Loucy (cell line): ENCODE measurements at regions not wholly inside any gene's neighbourhood (a gene's known extent, or its start where the extent isn't known, plus 50 kb on each side); places are given as distances from the start of the nearest gene placed in this dataset.
"Not testable (repeated sequence)": the region's sequence is repeated elsewhere in the genome, so short reads cannot be mapped to it uniquely, and the experiment has no call there.

Experiments
- H2AFZ ChIP-seq: fragments of 200-600 bp; sonication (generic); 2 replicates; pipeline ENCODE4 v1.6.0; 2016; ENCODE audit warnings: antibody characterized with exemption, mild to moderate bottlenecking, low read length, moderate library complexity
- H3F3A ChIP-seq: fragments of 200-600 bp; 2 replicates; pipeline ENCODE4 v1.6.0; 2016; ENCODE audit warnings: antibody characterized with exemption, low read depth, mild to moderate bottlenecking
- H3K27me3 ChIP-seq: fragments of 200-600 bp; sonication (generic); 2 replicates; pipeline ENCODE4 v1.6.1; 2014; ENCODE audit warnings: low read length, mild to moderate bottlenecking; ENCODE audit not compliant: insufficient read depth, poor library complexity, severe bottlenecking
- H3K36me3 ChIP-seq: fragments of 200-600 bp; sonication (generic); 2 replicates; pipeline ENCODE4 v1.6.1; 2016; ENCODE audit warnings: low read length; ENCODE audit not compliant: insufficient read depth
- H3K4me1 ChIP-seq: fragments of 200-600 bp; sonication (generic); 2 replicates; pipeline ENCODE4 v1.5.1; 2014; ENCODE audit warnings: low read length, mild to moderate bottlenecking; ENCODE audit not compliant: insufficient read depth, poor library complexity, severe bottlenecking
- H3K4me2 ChIP-seq: fragments of 200-600 bp; sonication (generic); 2 replicates; pipeline ENCODE4 v1.6.0; 2014; ENCODE audit warnings: antibody characterized with exemption, low read length, low read depth, mild to moderate bottlenecking; ENCODE audit not compliant: poor library complexity, severe bottlenecking
- H3K4me3 ChIP-seq: fragments of 200-600 bp; sonication (generic); 2 replicates; pipeline ENCODE4 v1.5.1; 2014; ENCODE audit warnings: low read length, mild to moderate bottlenecking, mixed read lengths; ENCODE audit not compliant: poor library complexity, severe bottlenecking
- H3K79me2 ChIP-seq: fragments of 200-600 bp; sonication (generic); 2 replicates; pipeline ENCODE4 v1.6.1; 2014; ENCODE audit warnings: low read length; ENCODE audit not compliant: insufficient read depth
- H3K9ac ChIP-seq: fragments of 200-600 bp; sonication (generic); 2 replicates; pipeline ENCODE4 v1.6.0; 2014; ENCODE audit warnings: mild to moderate bottlenecking, low read depth, low read length, moderate library complexity; ENCODE audit not compliant: poor library complexity, severe bottlenecking
- H3K9me2 ChIP-seq: fragments of 200-600 bp; sonication (generic); replicated peaks from 2 replicates; pipeline ENCODE4 v1.6.1; 2016; ENCODE audit warnings: low read depth, low read length, mixed read lengths
- H3K9me3 ChIP-seq: fragments of 200-600 bp; sonication (generic); 2 replicates; pipeline ENCODE4 v1.6.1; 2014; ENCODE audit warnings: mild to moderate bottlenecking, antibody characterized with exemption, low read length, low read depth; ENCODE audit not compliant: insufficient read depth
- H4K20me1 ChIP-seq: fragments of 200-600 bp; sonication (generic); 2 replicates; pipeline ENCODE4 v1.6.0; 2014; ENCODE audit warnings: antibody characterized with exemption, low read length, mild to moderate bottlenecking; ENCODE audit not compliant: insufficient read depth, poor library complexity, severe bottlenecking
- EZH2phosphoT487 ChIP-seq: fragments of 200-600 bp; IDR thresholded peaks from 2 replicates; pipeline ENCODE4 v1.6.1; 2018; ENCODE audit warnings: antibody characterized with exemption, mild to moderate bottlenecking, moderate library complexity, borderline replicate concordance
- TF ChIP-seq, protein P1 (sequence below): fragments of 200-600 bp; sonication (generic); conservative IDR thresholded peaks from 2 replicates; pipeline ENCODE4 v1.5.1; 2014; ENCODE audit warnings: mild to moderate bottlenecking, antibody characterized with exemption, low read length

DNA sequence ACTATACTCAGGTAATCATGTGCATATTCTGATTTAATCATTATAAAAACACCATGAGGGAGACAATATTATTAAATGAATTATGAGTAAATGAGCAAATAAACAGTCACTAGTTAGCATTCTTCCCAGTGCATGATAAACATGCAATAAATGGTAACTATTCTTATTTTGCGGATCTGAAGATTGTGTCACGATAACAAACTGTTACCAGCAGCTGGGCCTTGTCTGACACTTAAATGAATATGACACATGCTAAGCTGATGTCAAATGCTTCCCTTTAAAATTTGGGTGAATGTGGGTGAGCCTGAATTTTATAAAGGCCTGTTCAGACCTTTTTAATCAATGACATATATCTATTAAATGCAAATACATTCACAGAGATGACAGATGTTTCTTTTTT, 68.2 kb upstream of the KIT start:
- H2AFZ ChIP-seq, result no peak overlapping the region
- no peak for TF ChIP-seq EZH2phosphoT487
- TF ChIP-seq, protein P1, sequence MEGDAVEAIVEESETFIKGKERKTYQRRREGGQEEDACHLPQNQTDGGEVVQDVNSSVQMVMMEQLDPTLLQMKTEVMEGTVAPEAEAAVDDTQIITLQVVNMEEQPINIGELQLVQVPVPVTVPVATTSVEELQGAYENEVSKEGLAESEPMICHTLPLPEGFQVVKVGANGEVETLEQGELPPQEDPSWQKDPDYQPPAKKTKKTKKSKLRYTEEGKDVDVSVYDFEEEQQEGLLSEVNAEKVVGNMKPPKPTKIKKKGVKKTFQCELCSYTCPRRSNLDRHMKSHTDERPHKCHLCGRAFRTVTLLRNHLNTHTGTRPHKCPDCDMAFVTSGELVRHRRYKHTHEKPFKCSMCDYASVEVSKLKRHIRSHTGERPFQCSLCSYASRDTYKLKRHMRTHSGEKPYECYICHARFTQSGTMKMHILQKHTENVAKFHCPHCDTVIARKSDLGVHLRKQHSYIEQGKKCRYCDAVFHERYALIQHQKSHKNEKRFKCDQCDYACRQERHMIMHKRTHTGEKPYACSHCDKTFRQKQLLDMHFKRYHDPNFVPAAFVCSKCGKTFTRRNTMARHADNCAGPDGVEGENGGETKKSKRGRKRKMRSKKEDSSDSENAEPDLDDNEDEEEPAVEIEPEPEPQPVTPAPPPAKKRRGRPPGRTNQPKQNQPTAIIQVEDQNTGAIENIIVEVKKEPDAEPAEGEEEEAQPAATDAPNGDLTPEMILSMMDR, result no peak
- H3F3A ChIP-seq, result no peaks in the 10 kb centered on the region
- H4K20me1 ChIP-seq, result no peaks in the 10 kb centered on the region
- H3K27me3 ChIP-seq, result no peaks in the 10 kb centered on the region
- no peak overlapping the region for H3K4me3 ChIP-seq
- H3K4me2 ChIP-seq, result no peak overlapping the region
- no peaks in the 10 kb centered on the region for H3K4me1 ChIP-seq
- no peak overlapping the region for H3K9ac ChIP-seq
- no peaks in the 10 kb centered on the region for H3K9me3 ChIP-seq
- no peaks in the 10 kb centered on the region for H3K36me3 ChIP-seq
- no peaks in the 10 kb centered on the region for H3K79me2 ChIP-seq
- no peaks in the 10 kb centered on the region for H3K9me2 ChIP-seq

DNA sequence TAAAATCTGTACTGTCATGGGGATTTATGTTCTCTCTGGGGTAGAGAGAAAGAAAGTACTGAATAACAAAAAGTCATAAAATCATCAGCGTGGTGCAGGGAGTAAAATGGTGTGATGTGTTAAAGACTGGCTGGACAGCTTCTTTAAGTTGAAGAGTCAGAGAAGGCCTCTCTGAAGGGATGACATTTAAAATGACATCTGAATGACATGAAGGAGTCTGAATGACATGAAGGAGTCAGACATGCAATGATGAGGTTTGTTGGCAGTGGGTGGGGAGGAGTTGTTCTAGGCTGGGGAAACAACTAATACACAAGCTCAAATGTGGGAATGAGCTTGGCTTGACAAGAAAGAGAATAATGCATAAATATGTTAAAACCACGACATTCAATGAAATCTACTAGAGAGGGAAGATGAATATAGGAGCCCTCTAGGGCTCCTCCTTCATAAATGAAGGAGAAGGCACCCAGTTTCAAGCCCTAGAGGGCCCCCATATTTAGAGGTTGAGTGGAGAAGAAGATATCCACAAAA, 63.9 kb upstream of the KIT start:
- Histone ChIP-seq H3K27me3 (no peaks in the 10 kb centered on the region), H3F3A (no peaks in the 10 kb centered on the region), H3K36me3 (no peaks in the 10 kb centered on the region), H3K79me2 (no peaks in the 10 kb centered on the region), H2AFZ (no peak overlapping the region), H3K9me3 (no peaks in the 10 kb centered on the region), H3K4me2 (no peak overlapping the region), H3K4me3 (no peak overlapping the region), H3K9me2 (no peaks in the 10 kb centered on the region), H3K4me1 (no peaks in the 10 kb centered on the region), H4K20me1 (no peaks in the 10 kb centered on the region), H3K9ac (no peak overlapping the region)
- TF ChIP-seq EZH2phosphoT487, result no peak
- TF ChIP-seq, protein P1, result no peak

DNA sequence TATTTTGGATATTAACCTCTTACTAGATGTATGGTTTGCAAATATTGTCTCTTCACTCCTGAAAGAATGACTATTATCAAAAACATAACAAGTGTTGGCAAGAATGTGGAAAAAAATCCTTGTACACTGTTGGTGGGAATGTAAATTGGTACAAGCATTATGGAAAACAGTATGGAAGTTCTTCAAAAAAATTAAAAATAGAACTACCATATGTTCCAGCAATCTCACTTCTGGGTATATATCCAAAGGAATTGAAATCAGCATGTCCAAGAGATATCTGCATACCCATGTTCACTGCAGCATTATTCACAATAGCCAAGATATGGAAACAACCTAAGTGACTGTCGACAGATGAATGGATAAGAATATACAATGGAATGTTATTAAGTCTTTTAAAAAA, 61.6 kb upstream of the KIT start:
- TF ChIP-seq, protein P1, result no peak
- TF ChIP-seq EZH2phosphoT487, result no peak
- no peak overlapping the region for H3K4me3 ChIP-seq
- H3K4me2 ChIP-seq, result no peak overlapping the region
- no peak overlapping the region for H3K9ac ChIP-seq
- H3K36me3 ChIP-seq, result no peaks in the 10 kb centered on the region
- no peaks in the 10 kb centered on the region for H3K27me3 ChIP-seq
- no peaks in the 10 kb centered on the region for H3F3A ChIP-seq
- no peak overlapping the region for H2AFZ ChIP-seq
- no peaks in the 10 kb centered on the region for H3K9me2 ChIP-seq
- no peaks in the 10 kb centered on the region for H4K20me1 ChIP-seq
- H3K9me3 ChIP-seq, result no peaks in the 10 kb centered on the region
- no peaks in the 10 kb centered on the region for H3K79me2 ChIP-seq
- no peaks in the 10 kb centered on the region for H3K4me1 ChIP-seq

DNA sequence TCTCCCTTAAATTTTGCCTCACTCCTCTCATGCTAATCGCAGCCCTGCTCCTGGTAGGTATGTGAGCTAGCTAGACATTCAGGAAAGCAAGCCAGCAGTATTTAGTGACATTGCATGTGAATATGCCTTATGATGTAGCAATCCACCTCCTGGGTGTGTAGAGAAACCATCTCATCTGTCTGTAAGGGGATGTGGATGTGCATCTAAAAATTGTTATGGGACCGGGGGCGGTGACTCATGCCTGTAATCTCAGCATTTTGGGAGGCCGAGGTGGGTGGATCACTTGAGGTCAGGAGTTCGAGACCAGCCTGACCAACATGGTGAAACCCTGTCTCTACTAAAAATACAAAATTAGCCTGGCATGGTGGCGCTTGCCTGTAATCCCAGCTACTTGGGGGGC, 60.1 kb upstream of the KIT start:
- not testable (repeated sequence) for H3K9ac ChIP-seq, H3K79me2 ChIP-seq, H3K36me3 ChIP-seq, H2AFZ ChIP-seq, H4K20me1 ChIP-seq, H3K9me2 ChIP-seq, H3K27me3 ChIP-seq, H3K4me2 ChIP-seq, H3K4me3 ChIP-seq, H3F3A ChIP-seq, H3K9me3 ChIP-seq, H3K4me1 ChIP-seq

DNA sequence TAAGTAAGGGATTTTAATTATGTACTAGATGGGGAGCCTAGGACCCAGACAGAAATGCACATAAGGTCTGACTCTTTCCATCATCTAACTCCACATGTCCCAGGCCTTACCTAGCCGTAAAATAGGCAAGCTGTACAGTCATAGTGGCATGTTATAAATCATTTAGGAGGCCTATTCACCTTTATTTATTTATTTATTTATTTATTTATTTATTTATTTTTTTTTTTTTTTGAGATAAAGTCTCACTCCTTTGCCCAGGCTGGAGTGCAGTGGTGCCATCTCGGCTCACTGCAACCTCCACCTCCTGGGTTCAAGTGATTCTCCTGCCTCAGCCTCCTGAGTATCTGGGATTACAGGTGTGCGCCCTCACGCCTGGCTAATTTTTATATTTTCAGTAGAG, 55.6 kb upstream of the KIT start:
- not testable (repeated sequence) for H3K36me3 ChIP-seq, H3K9me2 ChIP-seq, H3K4me1 ChIP-seq, H3K79me2 ChIP-seq, H3K4me2 ChIP-seq, H3K9ac ChIP-seq, H4K20me1 ChIP-seq, H3F3A ChIP-seq, H3K9me3 ChIP-seq, H3K27me3 ChIP-seq, H3K4me3 ChIP-seq, H2AFZ ChIP-seq
